HCT116 (cell line): ENCODE measurements at regions not wholly inside any gene's neighbourhood (a gene's known extent, or its start where the extent isn't known, plus 50 kb on each side); places are given as distances from the start of the nearest gene placed in this dataset.

Experiments used
- ATAC-seq: fragments of 200-7000 bp; cut with Tn5 transposase; 2 replicates; pipeline ENCODE4 v1.9.1; 2020; ENCODE audit warnings: mild to moderate bottlenecking, moderate library complexity
- BruUV-seq: library from RNA; stranded (reverse); fragments of 400-500 nt; replicated peaks from 2 replicates; lab custom pipeline; 2021; lab: Mats Ljungman, UMichigan
- CTCF ChIA-PET: fragments of 300-600 bp; sonication (Branson Sonifier 250); formaldehyde crosslinking; loops from one replicate; lab custom pipeline; 2021; ENCODE audit warnings: antibody characterized with exemption; lab: Charles Lee
- POLR2A ChIA-PET: fragments of 300-600, 350-600 bp; sonication (Branson Sonifier 250); formaldehyde crosslinking; loops from one replicate; lab custom pipeline; 2021; ENCODE audit warnings: antibody characterized with exemption; lab: Charles Lee
- RAD21 ChIA-PET, 2 experiments: fragments of 300-600 bp; sonication (Branson Sonifier 250); formaldehyde crosslinking; loops; one replicate each; lab custom pipeline; 2023; ENCODE audit warnings: low total read pairs in 2 of 2; ENCODE audit not compliant: uncharacterized antibody in 2 of 2, unreplicated experiment in 2 of 2, low non-redundant PET in 1 of 2; lab: Charles Lee
- DNase-seq: peaks from one replicate; pipeline ENCODE4 v3.0.0-alpha.2; 2010; ENCODE audit warnings: low read depth, low spot score
- H2AFZ ChIP-seq: fragments of 200-600 bp; shearing (Covaris generic), sonication (generic); 2 replicates; pipeline ENCODE4 v1.6.1; 2017; ENCODE audit warnings: low read depth, mixed run types, mixed read lengths, antibody characterized with exemption, low read length; ENCODE audit not compliant: poor library complexity, severe bottlenecking
- H3K27ac ChIP-seq: 2 replicates; pipeline ENCODE4 v1.5.1; 2012; ENCODE audit warnings: low read depth, low read length
- H3K27me3 ChIP-seq: fragments of 200-600 bp; sonication (generic); 2 replicates; pipeline ENCODE4 v1.6.1; 2016; ENCODE audit warnings: mixed run types, low read length, mixed read lengths; ENCODE audit not compliant: insufficient read depth
- H3K36me3 ChIP-seq, 2 experiments: fragments of 200-500 bp in 1 of 2; fragments of 200-600 bp in 1 of 2; sonication (Bioruptor generic) in 1 of 2; sonication (generic) in 1 of 2; 2 replicates each; pipeline versions ENCODE4 v1.5.1 to v1.6.1; 2014 to 2016; ENCODE audit warnings: low read length in 2 of 2, inconsistent platforms in 1 of 2, mixed read lengths in 1 of 2, mixed run types in 1 of 2; ENCODE audit not compliant: insufficient read depth in 2 of 2, control insufficient read depth in 1 of 2
- H3K4me1 ChIP-seq, 2 experiments: fragments of 200-600 bp in 1 of 2; sonication (generic) in 1 of 2; 2 replicates each; pipeline versions ENCODE4 v1.5.1 to v1.6.1; 2012 to 2017; ENCODE audit warnings: low read length in 2 of 2, inconsistent platforms in 1 of 2, mild to moderate bottlenecking in 1 of 2, mixed read lengths in 1 of 2, mixed run types in 1 of 2, moderate library complexity in 1 of 2; ENCODE audit not compliant: insufficient read depth in 2 of 2, control insufficient read depth in 1 of 2
- H3K4me2 ChIP-seq: fragments of 200-600 bp; sonication (generic); 2 replicates; pipeline ENCODE4 v1.6.1; 2017; ENCODE audit warnings: mixed run types, low read length, mixed read lengths
- H3K4me3 ChIP-seq, 2 experiments: fragments of 200-600 bp in 1 of 2; sonication (generic) in 1 of 2; replicated peaks in 1 of 2; 2 replicates each; pipeline ENCODE4 v1.5.1; 2011 to 2016; ENCODE audit warnings: low read length in 2 of 2, control low read depth in 1 of 2, low read depth in 1 of 2, mild to moderate bottlenecking in 1 of 2, mixed read lengths in 1 of 2, mixed run types in 1 of 2
- H3K79me2 ChIP-seq: fragments of 200-600 bp; sonication (generic); 2 replicates; pipeline ENCODE4 v1.6.1; 2017; ENCODE audit warnings: mild to moderate bottlenecking, mixed run types, low read length, moderate library complexity, mixed read lengths; ENCODE audit not compliant: insufficient read depth
- H3K9ac ChIP-seq: fragments of 200-600 bp; sonication (generic); 2 replicates; pipeline ENCODE4 v1.6.1; 2016; ENCODE audit warnings: low read length, mixed read lengths
- H3K9me2 ChIP-seq: fragments of 200-600 bp; sonication (generic), shearing (Covaris generic); 2 replicates; pipeline ENCODE4 v1.6.1; 2017; ENCODE audit warnings: mixed run types, mild to moderate bottlenecking, moderate library complexity; ENCODE audit not compliant: insufficient read depth
- H3K9me3 ChIP-seq, 2 experiments: fragments of 200-500 bp in 1 of 2; fragments of 200-600 bp in 1 of 2; sonication (Bioruptor generic) in 1 of 2; sonication (generic) in 1 of 2; 2 replicates each; pipeline ENCODE4 v1.6.1; 2014 to 2017; ENCODE audit warnings: low read length in 2 of 2, mixed read lengths in 2 of 2, inconsistent platforms in 1 of 2, low read depth in 1 of 2, mild to moderate bottlenecking in 1 of 2, mixed run types in 1 of 2, moderate library complexity in 1 of 2; ENCODE audit not compliant: control insufficient read depth in 1 of 2, insufficient read depth in 1 of 2
- H4K20me1 ChIP-seq: fragments of 200-600 bp; sonication (generic), shearing (Covaris generic); 2 replicates; pipeline ENCODE4 v1.6.1; 2017; ENCODE audit warnings: mixed run types, mild to moderate bottlenecking, moderate library complexity; ENCODE audit not compliant: insufficient read depth
- ATF3 ChIP-seq: IDR thresholded peaks from 2 replicates; pipeline ENCODE4 v1.6.1; 2012
- CBX3 ChIP-seq: IDR thresholded peaks from 2 replicates; pipeline ENCODE4 v1.6.1; 2012; ENCODE audit warnings: low read depth
- FOSL1 ChIP-seq: IDR thresholded peaks from 2 replicates; pipeline ENCODE4 v1.6.1; 2012; ENCODE audit warnings: low read depth
- JUND ChIP-seq: IDR thresholded peaks from 2 replicates; pipeline ENCODE4 v1.6.1; 2012
- RAD21 ChIP-seq: IDR thresholded peaks from 2 replicates; pipeline ENCODE4 v1.6.1; 2012; ENCODE audit warnings: low read depth, mild to moderate bottlenecking
- REST ChIP-seq: IDR thresholded peaks from 2 replicates; pipeline ENCODE4 v1.6.1; 2012; ENCODE audit warnings: low read depth
- SRF ChIP-seq: IDR thresholded peaks from 2 replicates; pipeline ENCODE4 v1.6.1; 2012; ENCODE audit warnings: low read depth
- ZBTB33 ChIP-seq: IDR thresholded peaks from 2 replicates; pipeline ENCODE4 v1.6.1; 2011; ENCODE audit warnings: mild to moderate bottlenecking, low read length, moderate library complexity; ENCODE audit not compliant: insufficient replicate concordance; ENCODE audit errors: extremely low read depth
- ZFX ChIP-seq: fragments of 450-650 bp; IDR thresholded peaks from 2 replicates; pipeline ENCODE4 v1.6.1; 2017
- intact Hi-C: fragments of 100-400 bp; cut with micrococcal nuclease; formaldehyde crosslinking; loops from 2 replicates; pipeline ENCODE4 v1.10.0; 2022

- TF ChIP-seq SRF (no peak), JUND (no peak)
These were observed 1475.5 kb upstream of the TENM4 start (continued) for GRCh38 chr11:80916173-80916798.

- no peak for TF ChIP-seq FOSL1
- TF ChIP-seq ZBTB33 = no peak
- TF ChIP-seq JUND = no peak
- TF ChIP-seq CBX3 = no peak
- no peak for TF ChIP-seq REST
- TF ChIP-seq ZFX = no peak
- no peak for TF ChIP-seq ATF3
- no peak for TF ChIP-seq RAD21
- no peaks in the 10 kb centered on the region for H3K36me3 ChIP-seq
- BruUV-seq = no TSS peak
- RAD21 ChIA-PET = no interaction called here
- intact Hi-C loops = no loop called here
- no peaks in the 10 kb centered on the region for H3K27me3 ChIP-seq
- peaks cover 0 to 18% of the 10 kb centered on the region in 2 experiments; a peak in 1 of 4 replicates for H3K9me3 ChIP-seq
- no peak overlapping the region for H3K27ac ChIP-seq
- H3K4me2 ChIP-seq = no peak overlapping the region
- POLR2A ChIA-PET = no interaction called here
- H2AFZ ChIP-seq = no peak overlapping the region
- H3K9me2 ChIP-seq = no peaks in the 10 kb centered on the region
- no peaks in the 10 kb centered on the region for H3K4me1 ChIP-seq
- H4K20me1 ChIP-seq = no peaks in the 10 kb centered on the region
- ATAC-seq (no peak), DNase-seq (no peak)
- no peaks in the 10 kb centered on the region for H3K79me2 ChIP-seq
- H3K4me3 ChIP-seq = no peak overlapping the region
- no peak overlapping the region for H3K9ac ChIP-seq
- CTCF ChIA-PET = no interaction called here
These were observed 1473.5 kb upstream of the TENM4 start for GRCh38 chr11:80914311-80914710.
